Spinal cord (tissue), 9 donors: ENCODE measurements at regions not wholly inside any gene's neighbourhood (a gene's known extent, or its start where the extent isn't known, plus 50 kb on each side); places are given as distances from the start of the nearest gene placed in this dataset.

Source experiments
- DNase-seq, 6 donors: peaks; one replicate each; pipeline versions ENCODE4 v3.0.0 to v3.0.0-alpha.2; 2013 to 2015; ENCODE audit warnings: low spot score in 6 of 6, low read depth in 4 of 6
- H3K27ac ChIP-seq: one replicate; pipeline ENCODE4 v1.5.1; 2013; ENCODE audit warnings: low read depth, low read length, control low read depth
- H3K27me3 ChIP-seq: one replicate; pipeline ENCODE4 v1.6.1; 2013; ENCODE audit warnings: low read length; ENCODE audit not compliant: control insufficient read depth, insufficient read depth
- H3K36me3 ChIP-seq: one replicate; pipeline ENCODE4 v1.6.1; 2013; ENCODE audit warnings: low read length; ENCODE audit not compliant: control insufficient read depth, insufficient read depth
- H3K4me1 ChIP-seq: one replicate; pipeline ENCODE4 v1.6.1; 2013; ENCODE audit warnings: low read length; ENCODE audit not compliant: control insufficient read depth, insufficient read depth
- H3K4me3 ChIP-seq: one replicate; pipeline ENCODE4 v1.5.1; 2013; ENCODE audit warnings: low read depth, low read length, control low read depth
- H3K9me3 ChIP-seq: one replicate; pipeline ENCODE4 v1.6.1; 2013; ENCODE audit warnings: low read length; ENCODE audit not compliant: control insufficient read depth, insufficient read depth
- WGBS: methylation state at CpG from one replicate; pipeline ENCODE4 v1.1.5; 2013; ENCODE audit warnings: missing lambda C conversion rate; ENCODE audit not compliant: insufficient coverage; 5-methylcytosine and 5-hydroxymethylcytosine counted together
- donor health status: healthy.

DNA sequence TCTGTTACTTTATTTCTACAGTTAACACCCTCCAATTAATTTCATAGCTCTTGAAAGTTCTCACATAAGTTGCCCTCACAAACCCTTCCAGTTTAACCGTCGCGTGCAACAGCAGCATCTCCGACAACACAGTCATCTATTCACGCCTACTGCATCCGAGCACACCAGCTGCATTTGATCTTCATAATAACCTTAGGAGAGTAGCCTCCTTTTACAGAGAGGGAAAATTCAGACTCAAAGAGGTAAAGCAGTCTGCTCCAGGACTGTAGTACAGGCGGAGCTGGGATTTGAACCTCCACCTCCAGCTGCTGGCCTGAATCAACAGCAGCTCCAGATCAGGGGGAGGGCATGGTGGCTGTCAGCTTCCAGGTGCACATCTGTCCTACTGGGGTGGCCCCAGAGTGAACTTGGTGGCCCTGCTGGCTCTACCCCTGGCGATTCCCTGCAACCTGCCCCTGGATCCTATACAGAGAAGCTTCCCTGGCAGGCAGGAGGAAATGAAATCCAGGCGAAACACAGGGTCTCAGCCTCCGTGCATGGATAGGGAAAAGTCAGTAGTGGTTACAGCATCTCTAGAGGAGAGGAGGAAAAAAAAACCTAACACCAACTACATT is 71.6 kb upstream of the UNC5A start:
- Histone ChIP-seq H3K4me1 (peaks cover 37% of the 10 kb centered on the region), H3K27ac (no peak overlapping the region), H3K36me3 (no peaks in the 10 kb centered on the region), H3K27me3 (peaks cover 13% of the 10 kb centered on the region), H3K9me3 (no peaks in the 10 kb centered on the region), H3K4me3 (no peak overlapping the region)
- peak in 1 of 6 donors; percentile 51 for DNase-seq
- 100% methylated on average over 1 of the region's 10 CpGs for WGBS

DNA sequence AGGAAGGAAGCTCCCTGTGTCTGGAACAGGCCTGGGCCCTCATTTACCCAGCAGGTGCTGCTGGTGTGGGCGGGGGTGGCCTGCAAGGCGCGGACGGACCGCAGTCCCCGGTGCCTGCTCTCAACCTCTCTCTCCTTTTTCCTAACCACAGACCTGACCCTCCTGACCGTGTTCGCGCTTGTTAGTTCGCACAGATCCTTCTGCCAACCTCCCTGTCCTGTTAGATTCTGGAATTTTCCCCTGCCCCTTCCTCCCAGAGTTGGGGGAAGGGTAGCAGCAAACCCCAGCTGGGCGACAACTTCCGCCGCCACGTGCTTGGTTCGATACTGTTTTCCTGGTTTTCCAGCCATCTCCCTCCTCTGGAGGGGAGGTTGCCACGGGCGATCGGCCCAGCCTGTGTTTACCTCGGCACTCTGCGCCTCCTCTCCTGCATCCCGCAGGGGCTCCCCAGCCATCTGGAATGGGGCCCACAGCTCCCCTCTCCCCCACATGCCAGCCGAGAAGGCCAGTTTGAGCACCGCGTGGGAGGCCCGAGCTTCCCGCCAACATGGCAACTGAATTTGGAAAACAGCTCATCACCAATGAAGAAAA is 70.8 kb upstream of the UNC5A start:
- H3K27me3 ChIP-seq, result peaks cover 21% of the 10 kb centered on the region
- DNase-seq, result peak in 2 of 6 donors; percentile 54 to 82
- H3K4me3 ChIP-seq, result no peak overlapping the region
- H3K36me3 ChIP-seq, result no peaks in the 10 kb centered on the region
- H3K27ac ChIP-seq, result no peak overlapping the region
- H3K9me3 ChIP-seq, result no peaks in the 10 kb centered on the region
- 16% methylated on average over 15 of the region's 26 CpGs for WGBS
- H3K4me1 ChIP-seq, result peaks cover 45% of the 10 kb centered on the region

GRCh38 chr5:176740131-176740701 is 70.1 kb upstream of the UNC5A start:
- Histone ChIP-seq H3K27me3 (peaks cover 23% of the 10 kb centered on the region), H3K9me3 (no peaks in the 10 kb centered on the region), H3K4me3 (no peak overlapping the region), H3K4me1 (peaks cover 46% of the 10 kb centered on the region), H3K27ac (no peak overlapping the region), H3K36me3 (no peaks in the 10 kb centered on the region)
- 66% methylated on average over 15 of the region's 16 CpGs for WGBS
- DNase-seq, result no peak

DNA sequence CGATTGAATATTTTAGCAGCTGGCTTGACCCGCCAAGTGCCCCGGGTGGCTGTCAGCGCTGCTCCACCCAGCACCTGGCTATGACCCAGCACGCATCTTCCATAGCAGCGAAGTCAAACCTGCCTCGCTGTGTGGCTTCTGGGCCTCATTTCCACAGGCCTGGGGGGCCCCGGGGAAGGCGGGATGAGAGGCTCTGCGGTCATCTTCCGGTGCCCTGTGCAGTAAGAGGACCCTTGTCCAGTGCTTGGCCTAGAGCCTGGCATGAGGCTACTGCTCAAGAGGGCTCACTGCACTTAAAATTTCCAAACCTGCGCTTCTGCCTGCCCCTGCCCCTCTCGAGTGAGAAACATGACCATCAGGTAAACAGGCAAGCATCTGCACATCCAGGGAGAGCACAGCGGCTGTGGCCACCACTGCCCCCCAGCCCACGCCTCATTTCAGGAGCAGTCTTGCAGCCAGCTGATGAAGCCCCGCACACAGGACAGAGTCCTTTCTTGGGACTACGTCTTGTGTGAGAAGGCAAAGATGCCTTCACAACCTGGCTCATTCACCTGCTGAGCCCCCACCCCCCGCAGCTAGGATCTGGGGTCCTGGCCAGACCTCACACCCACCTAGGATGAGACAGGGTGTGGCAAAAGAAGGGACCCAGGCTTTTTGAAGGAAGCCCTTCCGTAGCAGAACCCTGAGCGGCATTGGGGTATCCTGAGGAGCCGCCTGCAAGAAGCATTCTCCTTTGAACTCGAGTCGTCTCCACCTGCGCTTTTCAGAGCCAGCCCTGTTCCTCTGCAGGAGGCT is 69.5 kb upstream of the UNC5A start:
- 84% methylated on average over 24 of the region's 24 CpGs for WGBS
- H3K36me3 ChIP-seq, result no peaks in the 10 kb centered on the region
- no peak overlapping the region for H3K27ac ChIP-seq
- H3K9me3 ChIP-seq, result no peaks in the 10 kb centered on the region
- peaks cover 46% of the 10 kb centered on the region for H3K4me1 ChIP-seq
- peaks cover 23% of the 10 kb centered on the region for H3K27me3 ChIP-seq
- no peak for DNase-seq
- no peak overlapping the region for H3K4me3 ChIP-seq

- Histone ChIP-seq H3K4me1 (peaks cover 48% of the 10 kb centered on the region), H3K36me3 (no peaks in the 10 kb centered on the region), H3K27ac (no peak overlapping the region), H3K27me3 (peaks cover 26% of the 10 kb centered on the region), H3K9me3 (no peaks in the 10 kb centered on the region), H3K4me3 (no peak overlapping the region)
- no peak for DNase-seq
- WGBS, result 70% methylated on average over 8 of the region's 11 CpGs
Observed at GRCh38 chr5:176741561-176742211, 68.7 kb upstream of the UNC5A start.

- no peaks in the 10 kb centered on the region for H3K36me3 ChIP-seq
- H3K4me1 ChIP-seq, result peaks cover 45% of the 10 kb centered on the region
- no peak overlapping the region for H3K4me3 ChIP-seq
- H3K9me3 ChIP-seq, result no peaks in the 10 kb centered on the region
- peak in 1 of 6 donors; percentile 30 for DNase-seq
- no peak overlapping the region for H3K27ac ChIP-seq
- WGBS, result 95% methylated on average over 2 of the region's 10 CpGs
- peaks cover 26% of the 10 kb centered on the region for H3K27me3 ChIP-seq
Observed at GRCh38 chr5:176742246-176743105, 67.9 kb upstream of the UNC5A start.

DNA sequence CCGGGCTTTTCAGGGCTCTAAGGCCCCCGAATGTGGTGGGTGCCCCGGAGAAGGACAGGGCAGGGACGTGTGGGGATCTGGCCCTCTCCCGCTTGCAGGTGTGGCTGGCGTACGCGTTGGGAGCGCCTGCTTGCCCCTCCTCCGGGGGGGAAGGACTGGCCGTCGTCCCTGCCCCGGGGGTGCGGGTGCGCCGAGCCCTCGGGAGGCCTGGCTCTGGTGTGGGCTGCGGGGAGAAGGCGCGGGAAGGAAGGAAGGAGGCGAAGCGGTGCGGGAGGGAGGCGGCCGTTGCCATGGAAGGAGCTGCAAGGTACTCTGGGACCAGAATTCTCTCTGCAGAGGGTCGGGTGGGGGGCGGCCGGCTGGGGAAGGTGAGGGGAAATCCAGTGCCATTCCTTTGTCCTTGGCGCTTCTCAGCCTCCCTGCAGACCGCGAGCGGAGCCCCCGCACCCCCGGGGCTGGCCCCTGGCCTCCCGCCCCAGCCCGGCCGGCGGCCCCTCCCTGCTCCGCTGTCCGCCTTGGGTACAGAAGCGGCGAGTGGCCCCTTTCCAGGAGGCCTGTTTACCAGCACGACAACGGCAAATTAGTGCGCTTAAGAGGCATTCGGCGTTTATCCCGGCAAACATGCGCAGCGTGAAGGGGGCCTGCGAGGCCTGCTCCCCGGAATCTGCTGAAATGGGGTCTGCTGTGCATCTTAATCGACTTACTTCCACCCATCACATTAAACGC is 67.1 kb upstream of the UNC5A start:
- Histone ChIP-seq H3K27me3 (peaks cover 27% of the 10 kb centered on the region), H3K27ac (no peak overlapping the region)
- 2% methylated on average over 54 of the region's 54 CpGs for WGBS

GRCh38 chr5:176743868-176744583 is 66.3 kb upstream of the UNC5A start:
- WGBS, result 17% methylated on average over 23 of the region's 25 CpGs
- peak in 2 of 6 donors; percentile 59 to 69 for DNase-seq
- no peak overlapping the region for H3K27ac ChIP-seq
- H3K4me3 ChIP-seq, result no peak overlapping the region
- peaks cover 43% of the 10 kb centered on the region for H3K4me1 ChIP-seq
- no peaks in the 10 kb centered on the region for H3K36me3 ChIP-seq
- H3K9me3 ChIP-seq, result no peaks in the 10 kb centered on the region
- peaks cover 28% of the 10 kb centered on the region for H3K27me3 ChIP-seq

More for the DNA sequence above, 67.1 kb upstream of the UNC5A start:
- Histone ChIP-seq H3K4me3 (no peak overlapping the region), H3K9me3 (no peaks in the 10 kb centered on the region), H3K36me3 (no peaks in the 10 kb centered on the region), H3K4me1 (peaks cover 47% of the 10 kb centered on the region)
- DNase-seq, result peak in 2 of 6 donors; percentile 76 to 90
